ENCODE measurements at regions not wholly inside any gene's neighbourhood (a gene's known extent, or its start where the extent isn't known, plus 50 kb on each side); places are given as distances from the start of the nearest gene placed in this dataset.

GRCh38 chr12:14111230-14111865, 129.9 kb upstream of the GRIN2B start:
- no peak overlapping the region for H3K4me3 ChIP-seq
- H3K27ac ChIP-seq, result no peak overlapping the region
- no peak for TF ChIP-seq CTCF (IDR thresholded peaks at IDR 0.05)
- DNase-seq (ENCODE audit: low spot score), result no peak

DNA sequence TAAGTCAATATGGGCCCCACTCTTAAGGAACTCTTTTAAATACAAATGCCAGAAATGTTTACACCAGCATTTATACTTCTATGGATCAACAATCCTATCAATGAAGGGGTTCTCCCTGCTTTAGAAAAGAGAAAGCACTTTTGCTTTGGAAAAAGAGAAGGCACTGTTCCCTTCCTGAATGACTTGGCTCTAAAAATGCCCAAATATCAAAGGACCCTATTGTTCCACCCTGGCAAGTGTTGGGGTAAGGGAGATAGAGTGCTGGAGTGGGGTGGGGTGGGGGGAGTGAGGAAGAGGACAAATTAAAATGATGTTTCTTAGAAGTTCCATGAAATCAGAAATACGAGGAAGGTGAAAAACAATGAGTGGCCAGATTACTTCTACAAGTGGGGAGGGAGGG, 131.6 kb upstream of the GRIN2B start:
- Histone ChIP-seq H3K4me3 (no peak overlapping the region), H3K27ac (no peak overlapping the region)
- no peak for TF ChIP-seq CTCF (IDR thresholded peaks at IDR 0.05)
- DNase-seq (ENCODE audit: low spot score), result no peak

DNA sequence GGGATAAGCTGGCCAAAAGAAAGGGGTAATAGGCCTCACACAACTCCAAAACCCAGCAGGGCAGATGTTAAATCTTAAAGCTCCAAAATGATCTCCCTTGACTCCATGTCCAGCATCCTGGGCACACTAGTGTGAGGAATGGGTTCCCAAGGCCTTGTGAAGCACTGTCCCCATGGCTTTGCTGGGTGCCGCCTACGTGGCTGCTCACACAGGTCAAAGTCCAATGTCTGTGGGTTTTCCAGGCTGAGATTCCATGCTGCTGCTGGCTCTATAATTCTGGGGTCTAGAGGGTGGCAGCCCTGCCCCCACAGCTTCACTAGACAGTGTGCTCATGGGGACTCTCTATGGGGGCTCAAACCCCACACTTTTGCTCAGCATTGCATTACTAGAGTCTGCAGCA, 145.3 kb upstream of the GRIN2B start:
- Histone ChIP-seq H3K4me3 (no peak overlapping the region), H3K27ac (no peak overlapping the region)
- DNase-seq (ENCODE audit: low spot score), result no peak
- no peak for TF ChIP-seq CTCF (IDR thresholded peaks at IDR 0.05)

GRCh38 chr12:14129611-14130195, 148.3 kb upstream of the GRIN2B start:
- H3K4me3 ChIP-seq, result no peak overlapping the region
- H3K27ac ChIP-seq, result no peak overlapping the region
- no peak for TF ChIP-seq CTCF (IDR thresholded peaks at IDR 0.05)
- DNase-seq (ENCODE audit: low spot score), result no peak

- TF ChIP-seq CTCF (IDR thresholded peaks at IDR 0.05), result no peak
- Histone ChIP-seq H3K27ac (no peak overlapping the region), H3K4me3 (no peak overlapping the region)
- DNase-seq (ENCODE audit: low spot score), result no peak
Measured at GRCh38 chr12:14135996-14136395, 154.6 kb upstream of the GRIN2B start.

DNA sequence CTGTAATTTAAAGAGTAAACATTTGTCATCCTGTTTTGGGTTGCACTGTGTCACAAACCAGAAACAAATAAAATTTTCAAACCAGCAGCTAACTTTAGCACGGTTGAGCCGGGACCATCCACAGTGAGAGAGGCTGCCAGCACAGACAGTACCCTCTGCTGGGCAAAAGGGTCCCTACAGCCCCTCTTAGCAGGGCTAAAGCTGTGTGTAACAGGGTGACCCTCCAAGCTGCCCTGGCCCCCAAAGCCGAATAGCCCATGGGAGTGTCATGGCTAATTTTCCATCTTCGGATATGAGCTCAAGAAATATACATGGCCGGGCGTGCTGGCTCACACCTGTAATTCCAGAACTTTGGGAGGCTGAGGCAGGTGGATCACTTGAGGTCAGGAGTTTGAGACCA, 157.1 kb upstream of the GRIN2B start:
- no peak overlapping the region for H3K4me3 ChIP-seq
- TF ChIP-seq CTCF (IDR thresholded peaks at IDR 0.05), result no peak
- no peak overlapping the region for H3K27ac ChIP-seq
- no peak for DNase-seq (ENCODE audit: low spot score)

Measured in coronary artery (tissue), 2 donors.